Gastroesophageal sphincter (tissue), 4 donors: ENCODE measurements at regions not wholly inside any gene's neighbourhood (a gene's known extent, or its start where the extent isn't known, plus 50 kb on each side); places are given as distances from the start of the nearest gene placed in this dataset.

Experiments used
- ATAC-seq: fragments of 150-250 bp; one replicate; pipeline ENCODE4 v1.9.1; 2016; ENCODE audit warnings: mild to moderate bottlenecking, moderate library complexity
- H3K27ac ChIP-seq, 4 donors: fragments of 200-600 bp; sonication (generic) in 3 of 4; 1 replicate in 3 of 4; 2 replicates in 1 of 4; pipeline ENCODE4 v1.5.1; 2016 to 2019
- H3K27me3 ChIP-seq: fragments of 200-600 bp; sonication (generic); one replicate; pipeline ENCODE4 v1.5.1; 2019
- H3K36me3 ChIP-seq, 2 donors: fragments of 200-600 bp; sonication (generic); one replicate each; pipeline ENCODE4 v1.5.1; 2019; ENCODE audit warnings: control low read depth in 1 of 2
- H3K4me1 ChIP-seq, 3 donors: fragments of 200-600 bp; sonication (generic); 1 replicate in 2 of 3; 2 replicates in 1 of 3; pipeline ENCODE4 v1.5.1; 2016 to 2019; ENCODE audit warnings: control low read depth in 2 of 3
- H3K4me3 ChIP-seq, 2 donors: fragments of 200-600 bp; sonication (generic); one replicate each; pipeline ENCODE4 v1.5.1; 2019; ENCODE audit warnings: mild to moderate bottlenecking in 1 of 2, moderate library complexity in 1 of 2
- H3K9me3 ChIP-seq, 3 donors: fragments of 200-600 bp; sonication (generic); one replicate each; pipeline ENCODE4 v1.5.1; 2017 to 2019; ENCODE audit warnings: control low read depth in 2 of 3
- EP300 ChIP-seq: sonication (generic); formaldehyde crosslinking; IDR thresholded peaks from one replicate; pipeline ENCODE4 v1.6.1; 2017; ENCODE audit warnings: antibody characterized with exemption, mild to moderate bottlenecking
- POLR2A ChIP-seq, 2 donors: fragments of 450-650 bp; IDR thresholded peaks; one replicate each; pipeline ENCODE4 v1.6.1; 2017; ENCODE audit warnings: antibody characterized with exemption in 2 of 2, mild to moderate bottlenecking in 2 of 2, moderate library complexity in 1 of 2
- POLR2AphosphoS5 ChIP-seq: sonication (generic); formaldehyde crosslinking; IDR thresholded peaks from one replicate; pipeline ENCODE4 v1.6.1; 2017; ENCODE audit warnings: antibody characterized with exemption
- WGBS, 2 donors: methylation state at CpG; one replicate each; pipeline ENCODE4 v1.1.5; 2018; ENCODE audit warnings: low coverage in 1 of 2; 5-methylcytosine and 5-hydroxymethylcytosine counted together
- TF ChIP-seq, protein P1 (sequence below), 4 experiments: fragments of 200-600 bp in 2 of 4; fragments of 450-650 bp in 2 of 4; sonication (generic) in 1 of 4; IDR thresholded peaks; one replicate each; pipeline ENCODE4 v1.5.1; 2017 to 2019; ENCODE audit warnings: antibody characterized with exemption in 4 of 4, mild to moderate bottlenecking in 2 of 4, moderate library complexity in 2 of 4

DNA sequence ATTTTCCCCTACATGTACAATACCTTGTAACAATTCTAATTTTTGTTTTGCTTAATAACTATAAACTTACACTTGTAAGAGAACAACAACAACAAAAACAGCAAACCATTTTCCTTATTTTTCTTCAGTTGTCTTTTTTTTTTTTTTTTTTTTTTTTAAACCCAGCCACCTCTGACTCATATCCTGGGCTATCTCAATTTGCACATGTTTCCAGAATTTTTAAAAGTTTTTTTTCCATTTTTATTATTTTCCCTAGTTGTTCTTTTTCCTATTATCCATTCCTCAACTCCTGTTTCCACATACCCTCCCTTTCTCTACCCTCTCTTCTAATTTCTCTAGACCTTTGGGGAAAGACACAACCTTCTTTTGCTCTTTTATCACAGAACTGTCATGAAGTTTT, 112.5 kb downstream of the EFEMP1 start:
- Histone ChIP-seq H3K27me3 (no peaks in the 10 kb centered on the region), H3K36me3 (no peaks in the 10 kb centered on the region), H3K4me3 (no peak overlapping the region), H3K27ac (no peak overlapping the region), H3K4me1 (no peaks in the 10 kb centered on the region), H3K9me3 (peaks cover 0 to 9% (median 0%) of the 10 kb centered on the region in 3 donors)
- TF ChIP-seq, protein P1, sequence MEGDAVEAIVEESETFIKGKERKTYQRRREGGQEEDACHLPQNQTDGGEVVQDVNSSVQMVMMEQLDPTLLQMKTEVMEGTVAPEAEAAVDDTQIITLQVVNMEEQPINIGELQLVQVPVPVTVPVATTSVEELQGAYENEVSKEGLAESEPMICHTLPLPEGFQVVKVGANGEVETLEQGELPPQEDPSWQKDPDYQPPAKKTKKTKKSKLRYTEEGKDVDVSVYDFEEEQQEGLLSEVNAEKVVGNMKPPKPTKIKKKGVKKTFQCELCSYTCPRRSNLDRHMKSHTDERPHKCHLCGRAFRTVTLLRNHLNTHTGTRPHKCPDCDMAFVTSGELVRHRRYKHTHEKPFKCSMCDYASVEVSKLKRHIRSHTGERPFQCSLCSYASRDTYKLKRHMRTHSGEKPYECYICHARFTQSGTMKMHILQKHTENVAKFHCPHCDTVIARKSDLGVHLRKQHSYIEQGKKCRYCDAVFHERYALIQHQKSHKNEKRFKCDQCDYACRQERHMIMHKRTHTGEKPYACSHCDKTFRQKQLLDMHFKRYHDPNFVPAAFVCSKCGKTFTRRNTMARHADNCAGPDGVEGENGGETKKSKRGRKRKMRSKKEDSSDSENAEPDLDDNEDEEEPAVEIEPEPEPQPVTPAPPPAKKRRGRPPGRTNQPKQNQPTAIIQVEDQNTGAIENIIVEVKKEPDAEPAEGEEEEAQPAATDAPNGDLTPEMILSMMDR (IDR thresholded peaks at IDR 0.05), result no peak
- no peak for TF ChIP-seq EP300
- TF ChIP-seq POLR2A (IDR thresholded peaks at IDR 0.05), result no peak
- TF ChIP-seq POLR2AphosphoS5, result no peak
- ATAC-seq, result no peak

DNA sequence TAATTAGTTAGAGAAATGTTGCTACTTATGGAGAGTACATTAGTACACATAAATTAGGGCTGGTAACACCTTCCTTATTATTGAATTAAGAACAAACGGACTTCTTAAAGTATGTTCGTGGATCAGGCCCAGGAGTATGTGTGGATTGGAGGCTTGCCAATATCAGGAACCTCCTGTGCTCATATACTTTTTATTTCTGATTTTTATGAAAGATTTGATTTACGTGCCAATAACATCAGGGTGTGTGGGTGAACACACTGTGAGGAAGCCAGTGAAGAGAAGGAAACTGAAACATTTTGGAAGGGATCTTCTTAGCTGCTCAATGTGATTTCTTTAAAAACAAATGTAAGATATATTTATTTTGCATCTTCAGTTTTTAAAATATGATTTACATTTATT, 113.0 kb downstream of the EFEMP1 start:
- Histone ChIP-seq H3K4me1 (no peaks in the 10 kb centered on the region), H3K27me3 (no peaks in the 10 kb centered on the region), H3K36me3 (no peaks in the 10 kb centered on the region), H3K4me3 (no peak overlapping the region), H3K9me3 (peaks cover 0 to 9% (median 0%) of the 10 kb centered on the region in 3 donors), H3K27ac (no peak overlapping the region)
- no peak for TF ChIP-seq POLR2A (IDR thresholded peaks at IDR 0.05)
- TF ChIP-seq EP300, result no peak
- TF ChIP-seq, protein P1 (IDR thresholded peaks at IDR 0.05), result no peak
- TF ChIP-seq POLR2AphosphoS5, result no peak
- ATAC-seq, result no peak
- WGBS, 2 donors, result 40 to 53% methylated on average over 2 to 3 of the region's 3 CpGs

DNA sequence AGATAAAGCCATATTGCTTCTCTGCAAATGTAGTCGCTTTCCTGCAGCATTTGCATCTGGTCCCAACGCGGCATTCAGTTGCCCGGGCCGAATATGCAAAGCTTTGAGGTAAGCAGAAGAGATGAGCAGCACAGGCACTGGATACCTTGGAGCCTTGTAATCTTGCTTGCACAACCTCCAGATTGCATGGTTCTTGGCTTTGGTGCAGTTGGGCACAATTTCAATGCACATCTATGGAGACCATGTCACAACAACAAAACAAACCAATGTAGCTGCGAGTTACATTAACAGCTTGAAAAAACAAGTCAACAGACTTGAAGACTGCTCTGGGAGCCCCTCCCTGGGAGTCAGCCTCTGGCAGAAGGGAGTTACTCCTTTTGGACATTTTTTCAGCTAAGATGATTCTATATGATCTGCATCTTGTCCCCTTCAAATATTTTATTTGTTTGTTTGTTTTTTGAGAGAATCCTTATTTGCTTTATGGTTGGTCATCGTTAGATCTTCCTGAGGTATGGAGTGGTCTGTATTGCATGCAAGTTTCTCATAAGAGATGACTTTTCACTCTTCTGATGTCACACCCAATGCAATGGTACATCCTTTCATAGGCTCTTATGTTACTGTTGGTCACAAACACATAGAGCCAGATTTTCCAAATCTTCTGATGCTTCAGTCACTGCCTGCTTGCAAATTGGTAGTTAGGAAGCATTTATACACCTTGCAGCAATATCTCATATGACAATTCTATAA, 113.5 kb downstream of the EFEMP1 start:
- Histone ChIP-seq H3K27me3 (no peaks in the 10 kb centered on the region), H3K9me3 (peaks cover 0 to 9% (median 0%) of the 10 kb centered on the region in 3 donors), H3K4me1 (no peaks in the 10 kb centered on the region), H3K4me3 (no peak overlapping the region), H3K27ac (no peak overlapping the region), H3K36me3 (no peaks in the 10 kb centered on the region)
- no peak for TF ChIP-seq EP300
- no peak for TF ChIP-seq POLR2A (IDR thresholded peaks at IDR 0.05)
- no peak for TF ChIP-seq POLR2AphosphoS5
- peak; percentile 88 for ATAC-seq
- WGBS, 2 donors, result 47 to 56% methylated on average over 5 of the region's 7 CpGs

DNA sequence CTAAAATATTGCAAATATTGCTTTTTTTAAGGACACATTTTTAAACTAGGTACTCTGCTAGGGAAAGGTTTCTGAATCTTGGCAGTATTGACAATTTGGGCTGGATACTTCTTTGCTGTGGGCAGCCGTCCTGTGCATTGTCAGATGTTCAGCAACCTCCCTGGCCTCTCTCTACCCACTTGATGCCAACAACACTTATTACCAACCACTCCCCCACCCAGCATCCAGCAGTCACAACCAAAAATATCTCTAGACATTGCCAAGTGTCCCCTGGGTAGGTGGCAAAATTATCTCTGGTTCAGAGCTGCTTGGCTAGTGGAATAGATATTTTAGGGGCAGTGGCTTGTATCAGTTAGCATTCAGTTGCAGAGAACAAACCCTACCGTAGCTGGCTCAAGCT, 114.3 kb upstream of the PNPT1 start:
- ATAC-seq, result no peak
- H3K4me3 ChIP-seq, result no peak overlapping the region
- 88 to 93% methylated on average over 2 of the region's 2 CpGs for WGBS, 2 donors
- no peaks in the 10 kb centered on the region for H3K4me1 ChIP-seq
- TF ChIP-seq, protein P1 (IDR thresholded peaks at IDR 0.05), result no peak
- TF ChIP-seq POLR2AphosphoS5 (no peak), POLR2A (IDR thresholded peaks at IDR 0.05) (no peak), EP300 (no peak)
- H3K27ac ChIP-seq, result no peak overlapping the region
- H3K36me3 ChIP-seq, result no peaks in the 10 kb centered on the region
- no peaks in the 10 kb centered on the region for H3K27me3 ChIP-seq
- H3K9me3 ChIP-seq, result no peaks in the 10 kb centered on the region

DNA sequence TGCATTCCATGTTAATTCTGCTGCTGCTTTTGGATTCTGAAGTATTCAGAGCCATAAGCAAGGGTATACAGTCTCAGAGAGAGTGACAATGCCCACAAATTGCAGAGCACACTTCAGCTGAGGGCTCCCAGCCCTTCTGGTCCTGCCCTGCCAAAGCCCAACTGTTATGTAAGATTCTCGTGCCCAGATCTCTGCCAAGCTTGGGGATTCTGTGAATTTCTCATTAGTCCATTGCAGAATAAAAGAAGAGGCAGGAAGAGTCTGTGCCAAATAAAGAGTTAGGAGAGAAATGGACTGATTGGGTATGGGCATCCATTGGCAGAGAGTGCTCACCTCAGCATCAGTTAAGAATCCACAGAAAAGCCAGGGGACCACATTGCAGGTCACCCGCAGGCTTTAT, 112.0 kb upstream of the PNPT1 start:
- Histone ChIP-seq H3K4me3 (no peak overlapping the region), H3K27me3 (no peaks in the 10 kb centered on the region), H3K36me3 (no peaks in the 10 kb centered on the region), H3K4me1 (no peaks in the 10 kb centered on the region), H3K27ac (no peak overlapping the region), H3K9me3 (no peaks in the 10 kb centered on the region)
- WGBS, 2 donors, result 52 to 71% methylated on average over 2 of the region's 2 CpGs
- TF ChIP-seq EP300 (no peak), POLR2AphosphoS5 (no peak)
- TF ChIP-seq, protein P1 (IDR thresholded peaks at IDR 0.05), result no peak
- no peak for ATAC-seq
